Activated CD8-positive, alpha-beta T cell treated with anti-CD3 and anti-CD28 coated beads for 36 hours (primary cell): ENCODE measurements at regions not wholly inside any gene's neighbourhood (a gene's known extent, or its start where the extent isn't known, plus 50 kb on each side); places are given as distances from the start of the nearest gene placed in this dataset.

ENCODE experiments used
- ATAC-seq: fragments of 200-7000 bp; cut with Tn5 transposase; one replicate; pipeline ENCODE4 v1.10.0; 2021; ENCODE audit warnings: mild to moderate bottlenecking, moderate library complexity
- CTCF ChIA-PET: fragments of 350-600 bp; sonication (Branson Sonifier 250); formaldehyde crosslinking; loops from one replicate; lab custom pipeline; 2021; ENCODE audit warnings: antibody characterized with exemption; lab: Charles Lee
- POLR2A ChIA-PET: fragments of 350-600 bp; sonication (Branson Sonifier 250); formaldehyde crosslinking; loops from one replicate; lab custom pipeline; 2021; ENCODE audit warnings: antibody characterized with exemption; lab: Charles Lee
- DNase-seq: peaks from one replicate; pipeline ENCODE4 v3.0.0-alpha.2; 2020
- H3K27ac Mint-ChIP-seq: one replicate; pipeline ENCODE4 v1.8.0; 2021; ENCODE audit warnings: mild to moderate bottlenecking, mixed read lengths
- H3K27me3 Mint-ChIP-seq: one replicate; pipeline ENCODE4 v1.8.0; 2021; ENCODE audit warnings: mixed read lengths
- H3K36me3 Mint-ChIP-seq: one replicate; pipeline ENCODE4 v1.8.0; 2021; ENCODE audit warnings: low read depth, mixed read lengths
- H3K4me1 Mint-ChIP-seq: one replicate; pipeline ENCODE4 v1.8.0; 2021; ENCODE audit warnings: low read depth, mixed read lengths
- H3K4me3 Mint-ChIP-seq: one replicate; pipeline ENCODE4 v1.8.0; 2021; ENCODE audit warnings: mild to moderate bottlenecking, moderate library complexity, mixed read lengths
- H3K9me3 Mint-ChIP-seq: one replicate; pipeline ENCODE4 v1.8.0; 2021; ENCODE audit warnings: mixed read lengths
- intact Hi-C: fragments of 100-400 bp; cut with micrococcal nuclease; formaldehyde crosslinking; loops from one replicate; pipeline ENCODE4 v1.10.0; 2022
- TF ChIP-seq, protein P1 (sequence below): fragments of 200-600 bp; IDR thresholded peaks from one replicate; pipeline ENCODE4 v1.8.0; 2022; ENCODE audit warnings: antibody characterized with exemption, mild to moderate bottlenecking

DNA sequence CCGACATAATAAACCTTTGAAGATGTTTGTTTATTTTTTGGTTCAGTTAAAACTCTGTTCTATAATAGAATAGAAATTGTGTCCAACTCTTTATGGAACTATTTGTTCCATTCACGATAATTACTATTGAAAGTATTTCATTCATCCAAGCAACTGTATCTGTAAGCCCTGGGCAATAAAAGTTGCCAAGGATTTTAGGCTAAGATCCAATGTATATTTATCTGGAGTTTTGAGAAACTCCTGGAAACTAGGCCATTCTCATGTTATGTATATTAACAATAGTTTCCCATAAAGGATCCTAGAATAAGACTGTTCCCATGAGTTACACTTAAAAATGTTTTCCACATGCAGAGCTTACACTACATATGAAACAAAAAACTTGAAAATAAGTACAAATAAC, 261.6 kb downstream of the SLITRK6 start:
- no peak overlapping the region for H3K4me3 Mint-ChIP-seq
- peaks cover 9% of the 10 kb centered on the region for H3K4me1 Mint-ChIP-seq
- H3K36me3 Mint-ChIP-seq = no peaks in the 10 kb centered on the region
- ChIA-PET POLR2A (no interaction called here), CTCF (no interaction called here)
- H3K9me3 Mint-ChIP-seq = no peaks in the 10 kb centered on the region
- ATAC-seq = no peak
- no peak for DNase-seq
- TF ChIP-seq, protein P1, sequence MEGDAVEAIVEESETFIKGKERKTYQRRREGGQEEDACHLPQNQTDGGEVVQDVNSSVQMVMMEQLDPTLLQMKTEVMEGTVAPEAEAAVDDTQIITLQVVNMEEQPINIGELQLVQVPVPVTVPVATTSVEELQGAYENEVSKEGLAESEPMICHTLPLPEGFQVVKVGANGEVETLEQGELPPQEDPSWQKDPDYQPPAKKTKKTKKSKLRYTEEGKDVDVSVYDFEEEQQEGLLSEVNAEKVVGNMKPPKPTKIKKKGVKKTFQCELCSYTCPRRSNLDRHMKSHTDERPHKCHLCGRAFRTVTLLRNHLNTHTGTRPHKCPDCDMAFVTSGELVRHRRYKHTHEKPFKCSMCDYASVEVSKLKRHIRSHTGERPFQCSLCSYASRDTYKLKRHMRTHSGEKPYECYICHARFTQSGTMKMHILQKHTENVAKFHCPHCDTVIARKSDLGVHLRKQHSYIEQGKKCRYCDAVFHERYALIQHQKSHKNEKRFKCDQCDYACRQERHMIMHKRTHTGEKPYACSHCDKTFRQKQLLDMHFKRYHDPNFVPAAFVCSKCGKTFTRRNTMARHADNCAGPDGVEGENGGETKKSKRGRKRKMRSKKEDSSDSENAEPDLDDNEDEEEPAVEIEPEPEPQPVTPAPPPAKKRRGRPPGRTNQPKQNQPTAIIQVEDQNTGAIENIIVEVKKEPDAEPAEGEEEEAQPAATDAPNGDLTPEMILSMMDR = no peak
- H3K27ac Mint-ChIP-seq = no peak overlapping the region
- intact Hi-C loops = no loop called here
- H3K27me3 Mint-ChIP-seq = no peaks in the 10 kb centered on the region

GRCh38 chr13:85536706-85537105, 262.5 kb downstream of the SLITRK6 start:
- Mint-ChIP-seq H3K4me1 (peaks cover 5% of the 10 kb centered on the region), H3K27me3 (no peaks in the 10 kb centered on the region), H3K4me3 (no peak overlapping the region), H3K27ac (no peak overlapping the region), H3K36me3 (no peaks in the 10 kb centered on the region), H3K9me3 (no peaks in the 10 kb centered on the region)
- POLR2A ChIA-PET = no interaction called here
- ATAC-seq = no peak
- DNase-seq = no peak
- intact Hi-C loops = no loop called here
- TF ChIP-seq, protein P1 = no peak
- CTCF ChIA-PET = no interaction called here

DNA sequence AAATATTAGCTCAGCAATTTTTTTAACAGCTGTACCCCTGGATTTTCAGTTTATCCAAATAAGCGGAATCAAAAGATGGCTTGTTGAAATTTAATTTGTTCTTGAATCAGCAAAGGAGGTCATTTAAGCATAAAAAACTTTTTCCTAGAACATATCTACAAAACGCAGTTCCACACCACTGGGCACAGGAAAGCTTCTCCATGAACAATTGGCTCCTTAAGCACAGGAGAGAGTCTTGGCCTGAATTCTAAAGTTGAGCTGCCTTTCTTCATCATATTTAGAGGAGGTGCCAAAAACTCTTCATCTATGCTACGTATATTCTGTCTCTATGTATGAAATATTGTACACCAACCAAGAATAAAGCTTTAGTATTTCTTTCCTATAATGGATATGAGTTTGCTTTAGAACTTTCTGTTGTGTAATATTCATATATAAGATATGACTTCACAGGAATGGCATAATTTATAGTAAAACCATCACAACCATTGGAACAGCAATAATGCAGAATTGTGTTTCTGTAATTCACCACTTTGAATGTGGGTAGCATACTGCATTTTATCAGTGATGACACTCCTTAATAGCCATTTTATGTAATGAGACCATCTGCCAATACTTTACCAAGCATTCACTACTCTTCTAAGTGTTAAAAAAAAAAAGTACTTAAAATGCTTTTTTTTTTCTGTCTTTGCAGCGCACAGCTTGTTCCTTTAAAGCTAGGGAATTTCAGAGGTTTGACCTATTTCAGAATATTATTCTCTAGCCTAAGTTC, 263.7 kb downstream of the SLITRK6 start:
- no peak for ATAC-seq
- CTCF ChIA-PET = no interaction called here
- Mint-ChIP-seq H3K9me3 (no peaks in the 10 kb centered on the region), H3K4me1 (no peaks in the 10 kb centered on the region), H3K36me3 (no peaks in the 10 kb centered on the region), H3K27me3 (no peaks in the 10 kb centered on the region), H3K4me3 (no peak overlapping the region), H3K27ac (no peak overlapping the region)
- no peak for DNase-seq
- TF ChIP-seq, protein P1 = no peak
- intact Hi-C loops = no loop called here
- POLR2A ChIA-PET = no interaction called here

DNA sequence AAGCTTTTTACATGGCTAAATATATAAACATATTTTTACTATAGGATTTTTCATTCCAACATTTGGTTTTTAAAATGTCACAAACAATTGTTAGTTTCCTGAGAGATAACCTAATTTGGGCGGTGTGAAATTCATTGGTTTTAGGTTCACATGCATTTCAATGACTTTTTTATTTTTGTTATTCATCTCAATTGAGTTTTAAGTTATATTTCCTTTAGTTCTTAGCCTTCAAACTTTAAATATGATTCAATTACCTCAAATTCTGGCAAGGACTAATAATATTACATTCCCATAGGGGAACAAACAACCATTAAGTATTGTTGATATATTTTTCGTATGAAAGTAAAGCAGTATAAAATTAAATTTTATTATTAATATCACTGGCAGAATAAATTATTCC, 265.3 kb downstream of the SLITRK6 start:
- Mint-ChIP-seq H3K27me3 (no peaks in the 10 kb centered on the region), H3K9me3 (no peaks in the 10 kb centered on the region), H3K4me1 (no peaks in the 10 kb centered on the region), H3K36me3 (no peaks in the 10 kb centered on the region), H3K4me3 (no peak overlapping the region), H3K27ac (no peak overlapping the region)
- intact Hi-C loops = no loop called here
- no peak for ATAC-seq
- POLR2A ChIA-PET = no interaction called here
- CTCF ChIA-PET = no interaction called here
- no peak for DNase-seq
- TF ChIP-seq, protein P1 = no peak

DNA sequence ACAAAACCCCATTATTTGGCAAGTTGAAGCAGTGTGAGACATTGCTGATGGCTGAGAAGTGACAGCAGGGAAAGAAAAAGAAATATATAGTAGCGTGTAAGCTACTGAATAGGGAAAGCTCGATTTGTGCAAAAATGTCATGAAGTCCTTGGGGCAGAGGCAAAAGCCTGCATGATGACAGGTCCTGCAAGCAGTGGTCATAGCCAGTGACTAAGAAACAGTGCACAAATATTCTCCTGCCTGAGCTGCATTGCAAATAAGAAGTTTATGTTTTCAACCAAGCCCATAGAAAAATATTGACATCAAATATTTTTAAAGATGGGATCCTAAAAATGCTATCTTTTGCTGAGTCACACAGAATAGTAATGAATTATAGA, 270.0 kb downstream of the SLITRK6 start:
- DNase-seq (no peak), ATAC-seq (no peak)
- Mint-ChIP-seq H3K4me3 (no peak overlapping the region), H3K4me1 (no peaks in the 10 kb centered on the region), H3K27me3 (no peaks in the 10 kb centered on the region), H3K36me3 (no peaks in the 10 kb centered on the region), H3K9me3 (no peaks in the 10 kb centered on the region), H3K27ac (no peak overlapping the region)
- TF ChIP-seq, protein P1 = no peak
- intact Hi-C loops = no loop called here
- ChIA-PET POLR2A (no interaction called here), CTCF (no interaction called here)
